T-helper 9 cell (primary cell): ENCODE measurements at regions not wholly inside any gene's neighbourhood (a gene's known extent, or its start where the extent isn't known, plus 50 kb on each side); places are given as distances from the start of the nearest gene placed in this dataset.

Experiments used
- DNase-seq: peaks from one replicate; pipeline ENCODE4 v3.0.0-alpha.2; 2020

- DNase-seq: no peak
Measured at GRCh38 chr5:114296191-114296590, 65.7 kb upstream of the KCNN2 start.

GRCh38 chr5:114297915-114298314, 64.0 kb upstream of the KCNN2 start:
- DNase-seq: no peak

GRCh38 chr5:114305402-114306207, 56.3 kb upstream of the KCNN2 start:
- DNase-seq: no peak

GRCh38 chr5:114308017-114308416, 53.9 kb upstream of the KCNN2 start:
- DNase-seq: no peak

DNA sequence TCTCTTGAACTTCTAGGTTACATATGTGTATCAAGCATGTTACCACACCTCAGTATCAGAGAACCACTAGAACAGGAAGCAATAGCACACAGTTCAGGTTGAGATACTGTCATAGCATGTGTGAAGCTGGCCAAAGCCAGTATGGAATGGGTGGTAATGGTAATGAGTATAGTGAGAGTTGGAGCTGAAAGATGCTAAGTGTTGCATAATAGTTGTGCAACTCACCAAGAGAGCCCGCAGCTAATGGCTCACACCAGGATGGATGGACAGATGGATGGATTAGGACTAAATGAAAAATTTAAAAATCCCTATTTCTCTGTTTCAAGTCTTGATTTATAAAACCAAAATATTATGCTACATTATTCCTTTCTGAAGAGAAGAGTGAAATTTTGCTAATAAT, 53.4 kb upstream of the KCNN2 start:
- no peak for DNase-seq

DNA sequence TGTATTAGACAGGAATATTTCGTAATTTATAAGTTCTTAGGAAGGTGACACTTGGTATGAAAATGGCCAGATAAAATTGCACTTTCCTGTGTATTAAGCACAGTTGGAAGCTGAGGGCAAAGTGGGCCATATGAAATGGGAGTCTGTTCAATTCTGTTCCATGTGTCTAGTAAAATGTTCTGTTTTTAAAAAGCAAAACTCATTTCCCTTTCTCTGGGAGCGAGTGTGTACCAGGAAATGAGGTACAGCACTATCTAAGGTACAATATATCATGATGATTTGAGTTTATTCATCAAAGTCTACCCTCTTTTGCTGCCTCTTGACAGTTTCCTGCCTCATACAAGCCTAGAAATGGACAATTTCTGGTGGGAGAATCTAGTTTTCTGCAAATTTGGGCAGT, 51.2 kb upstream of the KCNN2 start:
- no peak for DNase-seq

DNA sequence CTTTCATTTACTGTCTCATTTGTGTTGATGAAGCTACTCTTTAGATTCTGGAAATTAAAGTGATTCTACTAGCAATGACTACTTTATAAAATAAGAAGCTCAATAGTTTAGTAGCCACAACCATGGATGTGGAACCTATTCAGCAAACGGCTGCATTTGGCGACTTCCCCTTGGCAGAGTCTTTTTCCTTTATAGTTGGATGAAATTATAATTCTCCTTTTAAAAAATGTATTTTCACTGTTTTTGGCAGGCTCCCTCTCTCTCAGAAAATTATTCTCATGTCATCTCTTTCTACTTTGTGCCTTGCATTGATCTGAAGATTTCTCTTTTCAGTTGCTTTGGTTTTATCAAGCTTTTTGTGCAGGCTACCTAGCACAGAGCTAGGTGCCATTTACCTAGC, 50.6 kb upstream of the KCNN2 start:
- DNase-seq: no peak

GRCh38 chr5:114311968-114312367, 49.9 kb upstream of the KCNN2 start:
- DNase-seq: no peak
